Stimulated activated effector memory CD8-positive, alpha-beta T cell treated with anti-CD3 and anti-CD28 coated beads, Interleukin-12 subunit alpha, Interleukin-12 subunit beta, amount 100 ng/mL, for 72 hours (primary cell): ENCODE measurements at regions not wholly inside any gene's neighbourhood (a gene's known extent, or its start where the extent isn't known, plus 50 kb on each side); places are given as distances from the start of the nearest gene placed in this dataset.

Experiments used
- ATAC-seq: fragments of 150-1000 bp; cut with Tn5 transposase; 2 replicates; pipeline ENCODE4 v1.10.0; 2021
- DNase-seq, 2 donors: peaks; one replicate each; pipeline ENCODE4 v3.0.0; 2021 to 2022; ENCODE audit warnings: low spot score in 2 of 2
- H3K27ac Mint-ChIP-seq: one replicate; pipeline ENCODE4 v1.8.0; 2022; ENCODE audit warnings: mild to moderate bottlenecking, mixed read lengths
- H3K36me3 Mint-ChIP-seq: one replicate; pipeline ENCODE4 v1.8.0; 2022; ENCODE audit warnings: mild to moderate bottlenecking, mixed read lengths
- H3K4me1 Mint-ChIP-seq: one replicate; pipeline ENCODE4 v1.8.0; 2022; ENCODE audit warnings: mixed read lengths
- H3K4me3 Mint-ChIP-seq: one replicate; pipeline ENCODE4 v1.8.0; 2022; ENCODE audit warnings: mild to moderate bottlenecking, mixed read lengths
- H3K9me3 Mint-ChIP-seq: one replicate; pipeline ENCODE4 v1.8.0; 2022; ENCODE audit warnings: mixed read lengths

DNA sequence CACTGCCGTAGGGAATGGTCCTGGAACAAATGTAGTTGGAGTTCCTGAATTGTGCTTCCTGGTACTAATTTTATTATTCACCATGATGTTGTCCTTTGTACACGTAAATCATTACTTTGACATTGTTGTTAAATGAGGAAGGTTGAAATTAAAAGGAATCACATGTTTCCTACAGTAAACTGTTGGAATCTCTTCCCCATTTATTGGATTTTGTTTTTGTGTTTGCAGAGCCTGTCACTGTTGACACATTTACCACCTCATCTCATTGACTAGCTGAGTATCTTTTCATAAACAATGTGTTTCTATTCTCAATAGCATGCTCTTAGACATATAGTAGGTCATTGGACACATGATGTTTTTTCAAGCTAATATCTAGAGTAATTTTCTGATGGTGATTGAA is 1012.5 kb downstream of the NR2F1-AS1 start:
- ATAC-seq, result no peak
- Mint-ChIP-seq H3K9me3 (peaks cover 2% of the 10 kb centered on the region), H3K27ac (no peak overlapping the region), H3K4me3 (no peak overlapping the region), H3K36me3 (no peaks in the 10 kb centered on the region), H3K4me1 (no peaks in the 10 kb centered on the region)
- no peak for DNase-seq

GRCh38 chr5:92567831-92568450 is 1013.1 kb downstream of the NR2F1-AS1 start:
- no peaks in the 10 kb centered on the region for H3K4me1 Mint-ChIP-seq
- H3K36me3 Mint-ChIP-seq, result no peaks in the 10 kb centered on the region
- no peak overlapping the region for H3K4me3 Mint-ChIP-seq
- no peak for DNase-seq
- peaks cover 2% of the 10 kb centered on the region for H3K9me3 Mint-ChIP-seq
- no peak for ATAC-seq
- H3K27ac Mint-ChIP-seq, result no peak overlapping the region

DNA sequence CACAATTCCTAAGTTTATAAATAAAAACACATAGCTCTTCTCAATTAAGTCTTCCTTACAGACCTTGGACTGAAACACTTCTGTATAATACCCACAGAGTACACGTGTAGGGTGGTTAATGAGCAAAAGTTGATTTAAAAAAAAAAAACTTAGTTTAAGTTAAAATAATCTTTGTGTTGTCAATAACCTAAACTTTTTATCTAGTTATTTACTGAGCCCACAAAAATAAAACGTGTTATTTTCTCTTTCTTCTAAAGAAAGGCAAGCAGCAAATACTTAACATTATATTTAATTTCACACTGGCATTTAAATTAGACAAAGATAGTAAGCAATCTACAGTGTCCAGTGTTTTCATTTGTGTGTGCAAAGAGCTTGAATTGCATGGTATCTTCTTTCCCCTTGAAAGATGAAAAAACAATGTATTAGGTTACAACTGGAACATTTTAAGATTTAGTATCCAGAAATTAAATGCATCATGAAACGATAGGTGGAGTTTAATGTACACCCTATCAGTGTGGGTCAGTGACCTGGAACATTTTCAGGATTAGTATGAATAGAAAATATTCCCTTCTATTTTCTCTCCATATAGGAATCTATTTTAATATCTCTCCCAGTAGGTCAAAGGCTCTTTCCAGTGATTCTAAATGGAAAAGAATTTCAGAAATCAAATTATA is 1014.8 kb downstream of the NR2F1-AS1 start:
- DNase-seq, result no peak
- H3K4me1 Mint-ChIP-seq, result no peaks in the 10 kb centered on the region
- no peaks in the 10 kb centered on the region for H3K36me3 Mint-ChIP-seq
- H3K27ac Mint-ChIP-seq, result no peak overlapping the region
- ATAC-seq, result no peak
- H3K9me3 Mint-ChIP-seq, result peaks cover 2% of the 10 kb centered on the region
- no peak overlapping the region for H3K4me3 Mint-ChIP-seq

DNA sequence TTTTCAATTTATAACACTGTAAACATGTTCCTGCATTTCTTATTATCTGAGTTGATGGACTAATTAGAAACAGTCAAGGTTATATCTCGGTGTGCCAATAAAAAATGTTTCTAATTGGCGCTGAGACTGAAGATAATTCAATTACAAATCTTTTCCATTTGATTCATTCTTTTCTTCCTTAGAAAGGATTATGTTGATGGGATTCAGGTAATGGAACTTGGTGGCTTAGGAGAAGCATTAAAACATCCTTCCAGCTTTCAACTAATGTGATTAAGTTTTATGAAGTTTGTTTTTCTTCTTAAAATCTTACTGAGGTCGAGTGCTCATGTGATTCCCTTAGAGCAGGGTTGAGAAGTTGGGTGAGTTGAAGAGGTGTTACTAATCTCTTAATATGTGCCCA is 1015.3 kb downstream of the NR2F1-AS1 start:
- ATAC-seq (no peak), DNase-seq (no peak)
- Mint-ChIP-seq H3K4me1 (no peaks in the 10 kb centered on the region), H3K4me3 (no peak overlapping the region), H3K9me3 (peaks cover 2% of the 10 kb centered on the region), H3K36me3 (no peaks in the 10 kb centered on the region), H3K27ac (no peak overlapping the region)

DNA sequence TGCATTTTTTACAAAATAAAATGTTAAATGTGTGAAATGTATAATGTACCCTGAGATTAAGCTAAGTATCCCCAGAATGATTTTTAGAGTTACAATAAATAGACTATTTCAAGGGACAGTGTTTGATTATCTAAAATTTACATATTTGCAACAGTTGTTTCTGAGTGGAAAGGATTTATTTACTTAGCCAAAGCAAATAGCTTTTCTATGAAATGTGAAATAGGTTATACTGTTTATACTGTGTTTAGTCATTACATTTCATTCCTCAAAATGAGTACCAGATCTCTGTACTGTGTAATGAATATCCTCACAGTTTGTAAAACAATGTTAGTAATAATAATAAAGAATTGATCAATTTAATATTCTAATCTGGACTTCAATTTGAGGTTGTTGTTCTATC is 1019.0 kb downstream of the NR2F1-AS1 start:
- Mint-ChIP-seq H3K36me3 (no peaks in the 10 kb centered on the region), H3K4me1 (no peaks in the 10 kb centered on the region), H3K9me3 (peaks cover 8% of the 10 kb centered on the region), H3K4me3 (no peak overlapping the region), H3K27ac (no peak overlapping the region)
- ATAC-seq, result no peak
- DNase-seq, result no peak

DNA sequence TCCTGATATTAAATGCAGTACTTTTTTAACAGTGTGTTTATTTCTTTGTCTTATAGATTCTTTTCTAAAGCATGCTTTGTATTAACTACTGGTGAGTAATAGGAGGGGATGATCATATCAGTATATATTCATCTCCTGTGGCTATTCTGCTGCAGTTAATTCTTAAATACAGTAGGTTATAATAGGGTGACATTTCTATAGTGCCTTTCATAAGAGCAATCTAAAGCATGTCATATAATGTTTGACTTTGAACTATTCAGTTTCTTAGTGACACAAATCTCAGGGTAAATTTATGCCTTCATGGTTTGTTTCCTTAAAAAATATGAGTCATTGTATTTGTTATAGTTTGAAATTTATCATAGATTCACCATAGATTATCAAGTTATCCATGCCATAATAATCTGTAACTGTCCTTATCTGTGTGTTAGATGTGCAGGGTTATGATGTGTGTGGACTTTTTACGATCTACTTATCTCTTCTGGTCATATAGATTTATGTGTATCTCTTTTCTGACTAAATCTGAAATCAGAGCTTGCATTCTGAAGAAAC is 1019.5 kb downstream of the NR2F1-AS1 start:
- Mint-ChIP-seq H3K9me3 (peaks cover 8% of the 10 kb centered on the region), H3K4me1 (no peaks in the 10 kb centered on the region), H3K27ac (no peak overlapping the region), H3K36me3 (no peaks in the 10 kb centered on the region), H3K4me3 (no peak overlapping the region)
- ATAC-seq, result no peak
- DNase-seq, result no peak

DNA sequence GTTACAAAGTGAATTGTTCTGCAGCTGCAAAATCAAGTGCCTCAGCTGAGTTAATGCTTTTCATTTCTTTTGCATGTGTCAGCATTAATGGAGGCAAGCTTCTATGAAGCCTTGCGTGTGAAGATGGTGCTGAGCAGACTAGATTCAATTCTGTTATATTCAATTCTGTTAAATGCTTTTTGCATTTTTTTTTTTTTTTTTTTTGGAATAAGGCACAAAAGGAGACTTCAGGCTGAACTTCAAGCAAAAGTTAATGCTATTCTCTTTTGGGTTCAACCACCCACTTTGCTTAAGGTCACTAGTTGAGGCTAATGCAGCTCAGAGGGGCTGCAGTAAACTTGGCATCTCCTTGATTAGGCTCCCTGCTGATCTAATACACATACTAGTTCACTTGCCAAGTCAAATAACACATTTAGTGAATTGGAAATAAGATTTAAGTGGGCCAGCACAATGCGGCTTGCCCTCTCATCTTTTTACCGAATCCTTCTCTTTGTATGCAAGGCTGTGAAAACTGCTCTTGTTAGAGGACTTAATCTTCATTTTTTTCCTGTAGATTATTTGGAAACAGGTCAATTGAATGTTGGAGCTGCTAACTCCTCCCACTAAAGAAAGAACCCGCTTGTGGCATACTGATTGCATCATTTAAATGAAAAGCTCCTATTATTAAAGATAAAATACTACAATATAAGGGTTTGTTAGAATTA is 1020.2 kb downstream of the NR2F1-AS1 start:
- H3K4me3 Mint-ChIP-seq, result no peak overlapping the region
- H3K4me1 Mint-ChIP-seq, result no peaks in the 10 kb centered on the region
- no peak overlapping the region for H3K27ac Mint-ChIP-seq
- ATAC-seq (no peak), DNase-seq (no peak)
- peaks cover 6% of the 10 kb centered on the region for H3K9me3 Mint-ChIP-seq
- H3K36me3 Mint-ChIP-seq, result no peaks in the 10 kb centered on the region

DNA sequence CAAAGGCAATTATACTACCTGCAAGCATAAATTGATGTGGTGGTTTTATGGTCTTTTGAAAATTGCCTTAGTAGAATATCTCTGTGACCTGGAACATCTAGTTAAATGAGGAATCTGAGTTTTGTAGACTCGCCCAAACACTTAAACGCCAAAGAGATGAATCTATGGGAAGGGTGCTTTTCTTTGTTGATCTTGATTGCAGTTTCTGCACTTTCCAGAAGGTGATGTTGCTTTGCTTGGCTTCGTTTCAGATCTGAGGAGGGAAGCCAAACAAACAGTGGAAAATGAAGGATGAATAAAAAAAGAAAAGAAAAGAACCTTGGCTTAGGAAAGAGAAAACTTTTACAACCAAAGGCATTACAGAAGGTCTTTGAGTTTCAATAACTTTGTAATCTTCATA is 1021.2 kb downstream of the NR2F1-AS1 start:
- no peak for DNase-seq
- Mint-ChIP-seq H3K4me1 (no peaks in the 10 kb centered on the region), H3K27ac (no peak overlapping the region), H3K36me3 (no peaks in the 10 kb centered on the region), H3K9me3 (peaks cover 6% of the 10 kb centered on the region), H3K4me3 (no peak overlapping the region)
- no peak for ATAC-seq

GRCh38 chr5:92559331-92559730 is 1021.7 kb downstream of the NR2F1-AS1 start:
- no peak for ATAC-seq
- Mint-ChIP-seq H3K4me3 (no peak overlapping the region), H3K4me1 (no peaks in the 10 kb centered on the region), H3K36me3 (no peaks in the 10 kb centered on the region), H3K27ac (no peak overlapping the region), H3K9me3 (peaks cover 7% of the 10 kb centered on the region)
- DNase-seq, result no peak

DNA sequence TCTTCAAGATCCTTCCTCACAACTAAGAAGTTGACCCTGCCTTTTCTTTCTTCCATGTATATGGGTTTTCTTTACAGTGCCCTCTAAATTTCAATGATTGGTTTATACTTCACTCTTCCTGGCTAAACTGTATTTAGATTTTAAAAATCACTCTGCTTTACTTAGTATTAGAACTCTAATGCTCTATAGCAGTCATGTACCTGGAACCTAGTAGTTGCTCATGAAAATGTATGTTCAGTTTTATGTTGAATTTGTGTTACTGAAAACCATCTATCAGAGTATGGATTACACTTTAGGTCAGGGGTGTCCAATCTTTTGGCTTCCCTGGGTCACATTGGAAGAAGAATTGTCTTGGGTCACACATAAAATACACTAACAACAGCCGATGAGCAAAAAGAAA is 1024.3 kb downstream of the NR2F1-AS1 start:
- no peak overlapping the region for H3K27ac Mint-ChIP-seq
- ATAC-seq (no peak), DNase-seq (no peak)
- no peaks in the 10 kb centered on the region for H3K4me1 Mint-ChIP-seq
- no peak overlapping the region for H3K4me3 Mint-ChIP-seq
- H3K36me3 Mint-ChIP-seq, result no peaks in the 10 kb centered on the region
- peaks cover 9% of the 10 kb centered on the region for H3K9me3 Mint-ChIP-seq

- ATAC-seq, result no peak
- Mint-ChIP-seq H3K4me1 (no peaks in the 10 kb centered on the region), H3K36me3 (no peaks in the 10 kb centered on the region)
Observed at GRCh38 chr5:92554447-92555085, 1026.5 kb downstream of the NR2F1-AS1 start.

GRCh38 chr5:92553326-92553725 is 1027.7 kb downstream of the NR2F1-AS1 start:
- Mint-ChIP-seq H3K4me1 (no peaks in the 10 kb centered on the region), H3K36me3 (no peaks in the 10 kb centered on the region), H3K9me3 (peaks cover 7% of the 10 kb centered on the region), H3K4me3 (no peak overlapping the region), H3K27ac (no peak overlapping the region)
- ATAC-seq (no peak), DNase-seq (no peak)

More at GRCh38 chr5:92554447-92555085, 1026.5 kb downstream of the NR2F1-AS1 start:
- Mint-ChIP-seq H3K4me3 (no peak overlapping the region), H3K9me3 (peaks cover 9% of the 10 kb centered on the region), H3K27ac (no peak overlapping the region)
- no peak for DNase-seq

DNA sequence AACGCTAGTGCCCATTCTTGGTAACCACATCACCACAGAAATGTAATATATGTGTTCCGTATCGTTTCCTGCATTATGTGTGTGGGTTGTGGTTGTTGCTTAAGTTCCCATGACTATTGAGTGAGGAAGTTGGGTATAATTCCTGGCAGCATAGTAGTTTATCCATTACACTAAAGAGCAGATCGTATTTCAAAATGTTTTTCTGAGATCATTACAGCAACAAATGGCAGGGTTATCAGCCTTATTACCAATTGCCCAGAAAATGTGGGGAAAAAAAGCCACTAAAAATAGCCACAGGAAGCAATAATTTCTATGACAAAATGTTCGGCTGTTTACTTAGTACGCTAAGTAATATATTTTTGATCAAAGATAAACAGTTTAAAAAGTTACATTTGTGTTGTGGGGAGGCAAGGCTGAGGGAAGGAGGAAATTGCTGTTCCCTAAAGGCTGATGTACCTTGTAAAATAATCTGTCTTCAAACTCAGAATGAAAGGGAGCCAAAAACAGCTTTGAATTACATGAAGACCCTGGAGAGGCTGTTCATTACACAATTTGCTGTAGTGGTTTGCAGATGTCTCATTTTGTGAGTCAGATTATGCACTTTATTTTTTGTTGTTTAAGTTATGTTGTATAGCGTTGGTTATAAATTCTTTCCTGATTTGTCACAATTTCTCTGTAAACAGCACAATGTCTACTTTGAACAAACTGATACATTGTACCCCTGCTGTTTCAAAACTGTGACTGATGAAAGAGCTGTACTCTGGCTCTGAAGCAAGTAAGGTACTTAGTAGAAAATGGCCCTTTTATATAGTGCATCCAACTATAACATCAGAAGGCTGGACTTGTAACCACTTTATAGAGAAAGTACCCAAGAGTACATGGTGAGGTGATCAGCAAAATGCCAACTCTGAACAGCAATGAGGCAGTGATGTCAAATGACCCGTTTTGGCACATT is 1028.5 kb downstream of the NR2F1-AS1 start:
- Mint-ChIP-seq H3K4me1 (no peaks in the 10 kb centered on the region), H3K27ac (no peak overlapping the region), H3K4me3 (no peak overlapping the region), H3K36me3 (no peaks in the 10 kb centered on the region), H3K9me3 (peaks cover 3% of the 10 kb centered on the region)
- DNase-seq, result no peak
- ATAC-seq, result no peak

DNA sequence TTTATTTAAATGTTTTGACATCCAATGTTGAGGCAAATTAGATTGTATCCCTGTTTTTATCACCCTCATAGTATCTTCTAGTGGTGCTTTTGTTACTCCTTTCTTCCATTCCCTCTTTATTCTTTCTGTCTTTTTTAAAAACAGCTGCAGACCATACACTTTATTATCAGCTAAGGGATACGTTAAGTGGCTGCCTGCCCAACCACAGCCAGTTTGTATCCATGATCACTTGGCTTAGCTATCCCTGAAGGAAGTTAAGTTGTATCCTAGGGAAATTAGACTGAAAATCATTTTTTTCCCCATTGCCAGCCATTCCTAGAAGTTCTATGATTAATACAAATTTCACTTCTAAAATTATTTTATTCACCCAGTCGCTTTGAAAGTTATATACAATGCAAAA is 1032.7 kb downstream of the NR2F1-AS1 start:
- DNase-seq, result no peak
- Mint-ChIP-seq H3K9me3 (no peaks in the 10 kb centered on the region), H3K4me3 (no peak overlapping the region), H3K4me1 (no peaks in the 10 kb centered on the region), H3K36me3 (no peaks in the 10 kb centered on the region), H3K27ac (no peak overlapping the region)
- ATAC-seq, result no peak
